Activated CD8-positive, alpha-beta memory T cell treated with anti-CD3 and anti-CD28 coated beads for 48 hours (primary cell): ENCODE measurements at regions not wholly inside any gene's neighbourhood (a gene's known extent, or its start where the extent isn't known, plus 50 kb on each side); places are given as distances from the start of the nearest gene placed in this dataset.
A peak's percentile ranks its signal among the peaks of the same experiment; 100 is the strongest.

ENCODE experiments used
- DNase-seq, 3 experiments: peaks; one replicate each; pipeline ENCODE4 v3.0.0-alpha.2; 2020; ENCODE audit warnings: low read depth in 2 of 3, low spot score in 2 of 3

GRCh38 chr14:51145246-51145645 lies 50.3 kb upstream of the TRIM9 start:
- DNase-seq, result no peak

- DNase-seq, result no peak
These were observed 52.3 kb upstream of the TRIM9 start for GRCh38 chr14:51147183-51147582.

- DNase-seq, result no peak
These were observed 60.4 kb upstream of the TRIM9 start for GRCh38 chr14:51155326-51155725.

GRCh38 chr14:51157012-51157411 lies 62.1 kb upstream of the TRIM9 start:
- no peak for DNase-seq

GRCh38 chr14:51160871-51161270 lies 66.0 kb upstream of the TRIM9 start:
- no peak for DNase-seq

GRCh38 chr14:51165415-51165814 lies 70.5 kb upstream of the TRIM9 start:
- no peak for DNase-seq

- DNase-seq, result no peak
These were observed 72.3 kb upstream of the TMX1 start for GRCh38 chr14:51167587-51168214.

- DNase-seq, result no peak
These were observed 71.8 kb upstream of the TMX1 start for GRCh38 chr14:51168215-51168613.

GRCh38 chr14:51173863-51174262 lies 66.2 kb upstream of the TMX1 start:
- no peak for DNase-seq

GRCh38 chr14:51176839-51177238 lies 63.2 kb upstream of the TMX1 start:
- DNase-seq, result no peak

- DNase-seq, result no peak
These were observed 59.5 kb upstream of the TMX1 start for GRCh38 chr14:51180577-51180976.

GRCh38 chr14:51182131-51182565 lies 57.9 kb upstream of the TMX1 start:
- DNase-seq, result no peak

GRCh38 chr14:51185180-51185579 lies 54.9 kb upstream of the TMX1 start:
- DNase-seq, result peak in 1 of 3 experiments; percentile 7

GRCh38 chr14:51185754-51186153 lies 54.3 kb upstream of the TMX1 start:
- no peak for DNase-seq

GRCh38 chr14:51188566-51189185 lies 51.4 kb upstream of the TMX1 start:
- DNase-seq, result no peak

- no peak for DNase-seq
These were observed 50.3 kb upstream of the TMX1 start for GRCh38 chr14:51189600-51190376.
